Gastrocnemius medialis (tissue), 4 donors: ENCODE measurements at regions not wholly inside any gene's neighbourhood (a gene's known extent, or its start where the extent isn't known, plus 50 kb on each side); places are given as distances from the start of the nearest gene placed in this dataset.

Experiments used
- CTCF ChIP-seq, 5 experiments: fragments of 450-650 bp in 3 of 5; fragments of 200-600 bp in 2 of 5; sonication (generic) in 2 of 5; IDR thresholded peaks in 4 of 5; conservative IDR thresholded peaks in 1 of 5; 1 replicate in 4 of 5; 2 replicates in 1 of 5; pipeline ENCODE4 v1.5.1; 2016 to 2019; ENCODE audit warnings: antibody characterized with exemption in 5 of 5, mild to moderate bottlenecking in 3 of 5, moderate library complexity in 3 of 5
- POLR2A ChIP-seq, 2 donors: fragments of 450-650 bp; IDR thresholded peaks; one replicate each; pipeline ENCODE4 v1.6.1; 2017; ENCODE audit warnings: antibody characterized with exemption in 2 of 2, mild to moderate bottlenecking in 2 of 2, moderate library complexity in 2 of 2

- TF ChIP-seq CTCF (IDR thresholded peaks at IDR 0.05 in 4 of 5, conservative IDR thresholded peaks at IDR 0.05 in 1 of 5), result no peak
- TF ChIP-seq POLR2A (IDR thresholded peaks at IDR 0.05), result no peak
These were observed 435.9 kb upstream of the PHF14 start for GRCh38 chr7:10537764-10538163.
